Stimulated activated CD8-positive, alpha-beta memory T cell treated with anti-CD3 and anti-CD28 coated beads, Interleukin-15, amount 100 ng/mL, for 1 hour (primary cell): ENCODE measurements at regions not wholly inside any gene's neighbourhood (a gene's known extent, or its start where the extent isn't known, plus 50 kb on each side); places are given as distances from the start of the nearest gene placed in this dataset.

Source experiments
- DNase-seq: peaks from one replicate; pipeline ENCODE4 v3.0.0-alpha.2; 2020; ENCODE audit warnings: low read depth

GRCh38 chr18:39667905-39668304, 2102.3 kb upstream of the CELF4 start:
- DNase-seq = no peak

DNA sequence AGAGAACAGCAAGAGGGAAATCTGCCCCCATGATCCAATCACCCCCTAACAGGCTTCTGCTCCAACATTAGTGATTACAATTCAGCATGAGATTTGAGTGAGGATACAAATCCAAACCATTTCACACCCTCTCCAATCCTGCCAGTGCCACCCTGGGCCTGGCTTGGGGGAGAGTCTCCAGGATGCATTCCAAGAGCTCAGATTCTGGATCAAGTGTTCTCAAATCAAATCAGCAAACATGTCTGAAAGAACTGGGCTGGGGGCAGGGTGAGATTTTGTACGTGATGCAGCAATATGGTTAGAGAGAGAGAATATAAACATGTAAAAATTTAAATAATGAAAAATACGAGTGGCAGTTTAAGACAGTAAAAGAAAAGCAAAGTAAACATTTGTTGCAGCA, 2100.9 kb upstream of the CELF4 start:
- DNase-seq = no peak

DNA sequence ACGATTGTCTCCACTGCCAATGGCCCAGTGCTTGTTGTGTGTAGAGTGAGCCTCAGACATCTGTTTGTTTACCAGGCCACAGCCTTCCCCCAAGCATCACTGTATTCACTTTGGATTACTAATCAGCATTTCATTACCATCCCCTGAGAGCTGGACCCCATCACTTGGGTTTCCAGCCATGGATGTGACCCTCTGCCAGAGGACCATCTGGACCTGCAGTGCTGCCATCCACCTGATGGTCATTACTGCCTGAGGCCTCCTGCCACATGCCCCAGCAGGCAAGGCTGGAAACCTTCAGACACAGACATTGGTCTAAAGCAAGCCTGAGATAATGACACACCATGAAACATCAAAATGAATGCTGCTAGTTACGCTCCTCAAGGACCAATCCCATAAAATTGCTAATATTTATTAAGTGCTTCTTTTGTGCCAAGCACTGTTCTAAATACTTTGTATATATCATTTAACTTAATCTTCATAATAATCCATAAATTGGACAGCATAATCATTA, 2096.3 kb upstream of the CELF4 start:
- no peak for DNase-seq

GRCh38 chr18:39660141-39660540, 2094.5 kb upstream of the CELF4 start:
- DNase-seq = no peak

DNA sequence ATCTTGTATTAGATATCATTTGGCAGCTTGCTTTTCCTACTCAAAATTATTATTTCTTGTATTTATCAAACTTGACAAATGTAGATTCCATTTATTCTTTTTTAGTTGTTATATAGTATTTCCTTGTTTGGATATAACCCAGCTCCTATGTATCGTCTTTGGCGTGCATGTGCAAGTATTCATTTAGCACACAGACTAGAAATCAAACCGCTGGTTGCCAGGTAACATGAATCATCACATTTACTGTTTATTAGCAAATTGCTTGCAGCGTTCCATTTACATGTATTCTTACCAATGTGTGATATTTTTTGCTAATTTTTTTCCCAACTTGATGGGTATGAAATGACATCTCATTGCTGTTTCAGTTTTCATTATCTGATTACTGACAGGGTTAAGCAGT, 2089.7 kb upstream of the CELF4 start:
- no peak for DNase-seq

DNA sequence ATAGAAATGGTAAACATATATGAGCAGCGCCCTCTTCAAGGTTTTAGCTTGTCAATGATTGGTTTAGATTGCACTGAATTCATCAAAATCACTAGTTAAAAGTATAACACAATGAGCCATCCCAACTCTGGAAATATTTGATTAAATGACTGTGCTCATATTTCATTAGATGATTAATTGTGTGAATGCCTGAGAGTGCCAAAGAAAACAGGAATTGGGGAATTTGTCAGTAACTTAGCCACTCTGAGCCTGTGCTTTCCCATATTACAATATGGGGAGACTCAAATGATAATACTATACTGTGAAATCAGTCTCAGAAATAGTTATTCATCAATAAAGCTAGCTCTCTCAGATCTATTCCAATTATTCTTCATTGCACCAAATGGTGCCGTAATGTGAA, 2087.6 kb upstream of the CELF4 start:
- no peak for DNase-seq

DNA sequence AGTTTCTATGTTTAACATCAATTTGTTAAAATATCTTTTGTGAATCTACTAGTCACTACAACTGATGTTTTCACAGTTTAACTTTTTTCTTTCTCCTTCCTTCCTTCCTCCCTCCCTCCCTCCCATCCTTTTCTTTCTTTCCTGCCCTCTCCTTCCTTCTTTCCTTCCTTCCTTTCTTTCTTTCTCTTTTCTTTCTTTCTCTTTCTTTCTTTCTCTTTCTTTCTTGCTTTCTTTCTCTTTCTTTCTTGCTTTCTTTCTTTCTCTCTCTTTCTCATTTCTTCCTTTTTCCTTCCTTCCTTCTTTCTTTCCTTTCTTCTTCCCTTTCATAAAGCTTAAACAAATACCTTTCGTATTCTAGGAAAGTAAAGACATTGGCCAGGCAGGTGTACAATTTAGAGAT, 2083.0 kb upstream of the CELF4 start:
- DNase-seq = no peak

DNA sequence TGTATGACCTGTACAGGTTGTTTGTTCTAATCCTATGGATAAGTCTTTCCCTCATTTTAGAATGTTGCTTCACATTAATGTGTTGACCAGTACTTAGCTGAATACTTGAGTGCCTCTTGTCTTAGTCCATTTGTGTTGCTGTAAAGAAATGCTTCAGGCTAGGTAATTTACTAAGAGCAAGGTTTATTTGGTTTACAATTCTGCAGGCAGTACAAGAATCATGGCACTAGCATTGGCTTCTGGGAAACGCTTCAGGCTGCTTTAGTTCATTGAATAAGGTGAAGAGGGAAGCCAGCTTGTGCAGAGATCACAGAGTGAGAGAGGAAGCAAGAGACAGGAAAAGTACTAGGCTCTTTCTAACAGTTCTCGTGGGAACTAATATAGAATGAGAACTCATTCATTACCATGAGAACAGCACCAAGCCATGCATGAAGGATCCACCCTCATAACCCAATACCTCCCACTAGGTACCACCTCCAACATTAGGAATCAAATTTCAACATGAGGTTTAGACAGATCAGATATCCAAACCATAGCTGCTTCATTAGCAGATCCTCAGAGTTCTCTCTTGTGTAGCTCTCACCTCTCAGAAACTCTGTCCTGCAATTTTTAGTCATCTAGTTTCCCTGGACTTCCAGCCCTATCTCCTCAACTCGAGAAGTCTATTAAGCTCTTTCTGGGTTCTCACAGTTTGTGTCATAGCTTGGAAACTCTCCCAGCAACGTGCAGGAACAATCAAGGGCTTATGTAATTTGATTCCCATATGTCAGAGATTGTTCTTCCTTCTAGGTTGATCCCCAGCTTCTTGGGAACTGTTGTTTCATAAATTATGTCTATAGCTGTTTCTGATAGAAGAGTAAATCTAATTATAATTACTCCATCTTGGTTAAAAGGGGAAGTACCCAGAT, 2082.3 kb upstream of the CELF4 start:
- DNase-seq = no peak

GRCh38 chr18:39638224-39638623, 2072.6 kb upstream of the CELF4 start:
- DNase-seq = no peak

GRCh38 chr18:39636931-39637330, 2071.3 kb upstream of the CELF4 start:
- DNase-seq = no peak

- no peak for DNase-seq
Measured at GRCh38 chr18:39635966-39636365, 2070.4 kb upstream of the CELF4 start.

DNA sequence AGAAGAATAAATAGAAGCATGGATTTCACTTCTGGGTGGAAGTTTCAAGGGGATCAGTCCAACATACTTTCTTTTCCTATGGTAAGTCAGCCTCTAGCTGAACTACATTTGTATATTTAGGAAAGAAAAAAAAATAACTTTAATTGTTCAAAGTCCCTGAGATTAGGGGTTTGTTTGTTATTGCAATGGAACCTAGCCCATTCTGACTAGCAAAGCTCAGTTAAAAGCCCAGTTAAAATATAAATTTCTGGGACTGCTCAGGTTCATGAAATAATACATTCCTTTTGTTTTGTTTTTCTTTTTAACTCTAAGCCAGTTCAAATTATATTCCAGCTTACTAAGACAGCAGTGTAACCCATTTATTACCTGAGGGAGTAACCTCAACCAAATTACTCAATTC, 2069.6 kb upstream of the CELF4 start:
- no peak for DNase-seq

GRCh38 chr18:39627936-39628335, 2062.3 kb upstream of the CELF4 start:
- DNase-seq = no peak

- DNase-seq = no peak
Measured at GRCh38 chr18:39624961-39625360, 2059.4 kb upstream of the CELF4 start.

GRCh38 chr18:39622431-39622830, 2056.8 kb upstream of the CELF4 start:
- DNase-seq = no peak

- DNase-seq = no peak
Measured at GRCh38 chr18:39620551-39621168, 2055.1 kb upstream of the CELF4 start.

DNA sequence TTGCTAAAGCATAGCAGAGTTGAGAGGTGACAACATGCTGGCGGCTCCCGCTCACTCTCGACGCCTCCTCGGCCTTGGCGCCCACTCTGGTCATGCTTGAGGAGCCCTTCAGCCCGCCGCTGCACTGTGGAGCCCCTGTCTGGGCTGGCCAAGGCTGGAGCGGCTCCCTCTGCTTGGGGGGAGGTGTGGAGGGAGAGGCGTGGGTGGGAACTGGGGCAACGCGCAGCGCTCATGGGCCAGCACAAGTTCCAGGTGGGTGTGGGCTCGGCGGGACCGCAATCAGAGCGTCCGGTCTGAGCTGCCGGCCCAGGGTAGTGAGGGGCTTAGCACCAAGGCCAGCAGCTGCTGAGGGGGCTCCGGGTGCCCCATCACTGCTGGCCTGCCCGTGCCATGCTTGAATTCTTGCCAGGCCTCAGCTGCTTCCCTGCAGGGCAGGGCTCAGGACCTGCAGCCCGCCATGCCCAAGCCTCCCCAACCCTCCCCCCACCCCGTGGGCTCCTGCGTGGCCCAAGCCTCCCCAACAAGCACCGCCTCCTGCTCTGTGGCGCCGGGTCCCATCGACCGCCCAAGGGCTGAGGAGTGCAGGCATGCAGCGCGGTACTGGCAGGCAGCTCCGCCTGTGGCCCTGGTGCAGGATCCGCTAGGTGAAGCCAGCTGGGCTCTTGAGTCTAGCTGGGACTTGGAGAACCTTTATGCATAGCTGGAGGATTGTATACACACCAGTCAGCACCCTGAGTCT, 2052.8 kb upstream of the CELF4 start:
- DNase-seq = no peak

GRCh38 chr18:39611381-39612100, 2045.9 kb upstream of the CELF4 start:
- no peak for DNase-seq

DNA sequence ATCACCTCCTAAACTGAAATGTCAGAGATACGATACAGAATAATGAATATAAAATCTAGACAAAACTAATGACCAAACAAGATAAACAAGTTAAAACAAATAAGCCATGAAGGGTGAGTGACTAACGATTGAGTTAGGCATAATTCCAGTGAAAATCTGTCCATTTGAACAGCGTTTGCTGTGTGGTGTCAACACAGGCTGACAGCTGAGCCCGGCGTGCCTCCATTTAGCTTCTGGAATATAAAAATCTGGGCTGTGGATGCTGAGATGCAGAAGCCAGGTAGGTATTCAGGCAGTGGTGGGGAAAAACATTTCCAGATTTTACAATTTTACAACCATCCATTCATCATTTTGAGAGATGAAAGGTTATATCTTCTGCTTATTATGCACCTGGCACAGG, 2041.4 kb upstream of the CELF4 start:
- no peak for DNase-seq

DNA sequence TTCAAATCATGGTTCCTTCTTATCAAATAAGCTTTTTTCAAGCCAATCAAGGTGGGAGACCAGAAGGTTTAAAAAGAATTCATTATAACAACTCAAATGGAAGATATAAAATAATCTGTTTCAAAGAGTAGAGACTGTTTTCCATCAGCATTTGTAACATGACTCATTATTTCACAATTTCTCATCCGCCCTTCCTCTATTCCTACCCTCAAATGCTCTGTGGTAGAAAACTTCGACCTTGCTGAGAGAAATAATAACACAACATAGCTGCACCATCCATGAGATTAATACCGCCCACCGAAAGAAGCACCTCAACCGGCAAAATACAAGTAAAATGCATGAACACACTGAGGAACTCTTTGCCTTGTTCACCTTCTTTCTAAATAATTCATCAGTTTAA, 2039.2 kb upstream of the CELF4 start:
- DNase-seq = no peak

GRCh38 chr18:39602131-39602530, 2036.5 kb upstream of the CELF4 start:
- DNase-seq = no peak

DNA sequence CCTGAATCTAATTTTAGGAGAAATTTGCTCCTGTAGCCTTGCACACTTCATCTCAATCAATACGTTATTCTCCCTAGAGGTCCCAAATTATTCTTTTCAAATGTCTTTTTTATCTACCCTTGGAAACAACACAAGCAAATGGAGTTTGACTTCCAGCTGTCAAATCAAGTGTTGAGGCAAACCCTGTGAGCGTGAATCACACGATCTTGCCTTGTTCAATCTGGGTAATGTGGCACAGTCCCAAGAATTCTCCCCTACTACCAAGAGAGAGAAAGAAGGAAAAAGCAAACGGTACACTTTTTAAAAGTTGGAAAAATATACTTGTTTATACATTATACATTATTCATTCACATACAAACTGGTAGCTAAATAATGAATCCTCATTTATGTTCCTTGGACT, 2035.3 kb upstream of the CELF4 start:
- DNase-seq = no peak
